ENCODE measurements at regions not wholly inside any gene's neighbourhood (a gene's known extent, or its start where the extent isn't known, plus 50 kb on each side); places are given as distances from the start of the nearest gene placed in this dataset.

DNA sequence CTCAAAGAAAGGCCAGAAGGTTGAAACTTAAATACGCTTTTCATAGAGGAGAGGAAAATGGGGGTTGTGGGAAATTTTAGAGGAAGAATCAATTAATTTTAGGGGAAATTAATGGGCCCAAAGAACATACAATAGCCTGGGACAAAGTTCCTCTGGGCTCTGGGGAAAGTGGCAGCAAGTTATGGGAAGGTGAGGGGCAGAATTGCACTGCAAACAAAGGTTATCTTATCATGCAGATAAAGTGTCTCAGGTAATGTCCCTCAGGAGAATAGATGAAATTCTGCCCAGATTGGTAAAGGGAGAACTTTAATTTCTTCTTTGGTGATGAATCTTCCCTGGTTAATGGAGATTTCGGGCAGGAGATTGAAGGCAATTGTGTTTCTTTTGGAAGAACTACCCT lies 326.1 kb upstream of the SLC24A2 start:
- no peaks in the 10 kb centered on the region for H3K79me2 ChIP-seq (ENCODE audit: low read depth)
- Mint-ChIP-seq H3K27ac (no peak overlapping the region), H3K4me3 (no peak overlapping the region), H3K27me3 (ENCODE audit: insufficient read depth, low read depth) (no peaks in the 10 kb centered on the region), H3K9me3 (peaks cover 11% of the 10 kb centered on the region), H3K36me3 (no peaks in the 10 kb centered on the region), H3K4me1 (no peaks in the 10 kb centered on the region)
- H3K27ac ChIP-seq: no peak overlapping the region
- H3K4me1 ChIP-seq: peaks cover 10% of the 10 kb centered on the region
- H3K4me3 ChIP-seq: no peak overlapping the region
- no peaks in the 10 kb centered on the region for H3K9me3 ChIP-seq (ENCODE audit: low read depth)
- TF ChIP-seq, protein P1, sequence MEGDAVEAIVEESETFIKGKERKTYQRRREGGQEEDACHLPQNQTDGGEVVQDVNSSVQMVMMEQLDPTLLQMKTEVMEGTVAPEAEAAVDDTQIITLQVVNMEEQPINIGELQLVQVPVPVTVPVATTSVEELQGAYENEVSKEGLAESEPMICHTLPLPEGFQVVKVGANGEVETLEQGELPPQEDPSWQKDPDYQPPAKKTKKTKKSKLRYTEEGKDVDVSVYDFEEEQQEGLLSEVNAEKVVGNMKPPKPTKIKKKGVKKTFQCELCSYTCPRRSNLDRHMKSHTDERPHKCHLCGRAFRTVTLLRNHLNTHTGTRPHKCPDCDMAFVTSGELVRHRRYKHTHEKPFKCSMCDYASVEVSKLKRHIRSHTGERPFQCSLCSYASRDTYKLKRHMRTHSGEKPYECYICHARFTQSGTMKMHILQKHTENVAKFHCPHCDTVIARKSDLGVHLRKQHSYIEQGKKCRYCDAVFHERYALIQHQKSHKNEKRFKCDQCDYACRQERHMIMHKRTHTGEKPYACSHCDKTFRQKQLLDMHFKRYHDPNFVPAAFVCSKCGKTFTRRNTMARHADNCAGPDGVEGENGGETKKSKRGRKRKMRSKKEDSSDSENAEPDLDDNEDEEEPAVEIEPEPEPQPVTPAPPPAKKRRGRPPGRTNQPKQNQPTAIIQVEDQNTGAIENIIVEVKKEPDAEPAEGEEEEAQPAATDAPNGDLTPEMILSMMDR (IDR thresholded peaks at IDR 0.05): no peak
- no peak for TF ChIP-seq EZH2phosphoT487 (IDR thresholded peaks at IDR 0.05)
- no peak for TF ChIP-seq EZH2 (IDR thresholded peaks at IDR 0.05)
- no peak for DNase-seq (ENCODE audit: low spot score)
- no peaks in the 10 kb centered on the region for H3F3A ChIP-seq (ENCODE audit: low read depth)
- H3K4me2 ChIP-seq: no peak overlapping the region
- H3K27me3 ChIP-seq: no peaks in the 10 kb centered on the region
- H3K9ac ChIP-seq: no peak overlapping the region
- H2AFZ ChIP-seq (replicated peaks): no peak overlapping the region
- no peaks in the 10 kb centered on the region for H3K36me3 ChIP-seq
- no peaks in the 10 kb centered on the region for H4K20me1 ChIP-seq (ENCODE audit: low read depth)

DNA sequence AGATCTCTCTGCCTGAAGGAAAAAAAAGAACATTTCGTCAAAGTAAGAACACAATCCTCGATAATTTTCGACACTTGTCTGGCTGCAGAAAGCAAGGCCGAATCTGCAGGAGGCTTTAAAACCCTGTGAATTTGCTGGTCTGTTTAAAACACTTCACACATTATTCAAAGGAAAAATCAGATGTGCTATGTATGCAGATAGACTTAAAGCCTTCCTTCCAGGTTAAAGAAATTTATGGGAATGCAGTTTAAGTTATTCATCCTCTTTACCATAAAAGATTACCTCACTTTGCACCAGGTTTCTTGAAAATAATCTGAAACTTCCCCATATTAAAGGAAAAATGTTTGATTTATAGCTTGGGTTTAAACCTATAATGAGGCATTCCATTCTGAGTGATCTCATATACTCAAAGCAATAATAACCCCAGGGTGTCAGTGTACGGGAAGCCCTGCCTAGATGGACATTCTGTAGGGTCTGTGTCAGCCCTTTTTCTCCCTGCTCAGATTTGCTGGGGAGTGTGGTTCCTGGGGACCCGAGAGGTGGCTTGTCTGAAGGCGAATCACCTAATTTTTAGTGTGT lies 323.5 kb upstream of the SLC24A2 start:
- Histone ChIP-seq H3K36me3 (no peaks in the 10 kb centered on the region), H3K4me1 (peaks cover 10% of the 10 kb centered on the region), H3K27me3 (no peaks in the 10 kb centered on the region), H3K4me3 (no peak overlapping the region), H3K79me2 (ENCODE audit: low read depth) (no peaks in the 10 kb centered on the region), H3F3A (ENCODE audit: low read depth) (no peaks in the 10 kb centered on the region), H3K9me3 (ENCODE audit: low read depth) (no peaks in the 10 kb centered on the region), H3K4me2 (no peak overlapping the region), H3K27ac (no peak overlapping the region), H2AFZ (replicated peaks) (no peak overlapping the region), H3K9ac (no peak overlapping the region), H4K20me1 (ENCODE audit: low read depth) (no peaks in the 10 kb centered on the region)
- H3K4me3 Mint-ChIP-seq: no peak overlapping the region
- no peaks in the 10 kb centered on the region for H3K36me3 Mint-ChIP-seq
- no peak for TF ChIP-seq EZH2phosphoT487 (IDR thresholded peaks at IDR 0.05)
- TF ChIP-seq EZH2 (IDR thresholded peaks at IDR 0.05): no peak
- TF ChIP-seq, protein P1 (IDR thresholded peaks at IDR 0.05): no peak
- H3K27me3 Mint-ChIP-seq (ENCODE audit: insufficient read depth, low read depth): no peaks in the 10 kb centered on the region
- peaks cover 11% of the 10 kb centered on the region for H3K9me3 Mint-ChIP-seq
- no peak for DNase-seq (ENCODE audit: low spot score)
- H3K4me1 Mint-ChIP-seq: no peaks in the 10 kb centered on the region
- no peak overlapping the region for H3K27ac Mint-ChIP-seq

DNA sequence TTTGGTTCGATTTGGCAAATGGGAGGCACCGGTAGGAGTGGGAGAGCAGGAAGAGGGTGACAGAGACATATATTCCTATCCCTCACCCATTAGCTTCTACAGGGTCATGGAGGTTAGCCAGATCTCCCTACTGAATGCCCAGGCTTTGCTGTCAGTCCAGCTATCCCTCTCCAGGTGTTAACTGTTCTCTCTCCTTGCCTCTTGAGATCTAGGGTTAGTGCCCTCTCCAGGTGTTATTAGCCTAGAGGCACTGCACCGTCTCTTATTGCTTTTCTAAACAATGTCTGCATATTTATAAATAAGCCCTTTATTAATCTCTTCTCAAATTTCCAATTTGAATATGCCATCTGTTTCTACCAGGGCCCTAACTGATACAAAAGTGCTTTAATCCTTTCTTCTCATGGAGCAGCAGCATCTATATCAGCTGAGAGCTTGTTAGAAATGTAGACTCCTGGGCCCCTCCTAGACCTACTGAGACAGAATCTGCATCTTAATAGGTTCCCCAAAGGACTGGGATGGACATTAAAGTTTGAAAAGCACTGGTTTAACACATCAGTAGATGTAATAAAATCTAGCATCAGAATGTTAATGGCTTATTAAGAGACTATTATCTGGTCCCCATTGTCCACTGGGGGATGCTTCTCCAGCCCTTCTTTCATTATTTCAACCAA lies 322.5 kb upstream of the SLC24A2 start:
- DNase-seq (ENCODE audit: low spot score): no peak

More for the DNA sequence above, 322.5 kb upstream of the SLC24A2 start:
- Mint-ChIP-seq H3K4me1 (no peaks in the 10 kb centered on the region), H3K36me3 (no peaks in the 10 kb centered on the region), H3K4me3 (no peak overlapping the region), H3K9me3 (peaks cover 11% of the 10 kb centered on the region), H3K27me3 (ENCODE audit: insufficient read depth, low read depth) (no peaks in the 10 kb centered on the region), H3K27ac (no peak overlapping the region)
- no peak overlapping the region for H3K27ac ChIP-seq
- H3K36me3 ChIP-seq: no peaks in the 10 kb centered on the region
- H3F3A ChIP-seq (ENCODE audit: low read depth): no peaks in the 10 kb centered on the region
- H3K4me2 ChIP-seq: no peak overlapping the region
- no peaks in the 10 kb centered on the region for H4K20me1 ChIP-seq (ENCODE audit: low read depth)
- H3K9ac ChIP-seq: no peak overlapping the region
- H3K27me3 ChIP-seq: no peaks in the 10 kb centered on the region
- H2AFZ ChIP-seq (replicated peaks): no peak overlapping the region
- no peaks in the 10 kb centered on the region for H3K9me3 ChIP-seq (ENCODE audit: low read depth)
- H3K79me2 ChIP-seq (ENCODE audit: low read depth): no peaks in the 10 kb centered on the region
- no peak for TF ChIP-seq EZH2phosphoT487 (IDR thresholded peaks at IDR 0.05)
- TF ChIP-seq EZH2 (IDR thresholded peaks at IDR 0.05): no peak
- TF ChIP-seq, protein P1 (IDR thresholded peaks at IDR 0.05): no peak
- peaks cover 10% of the 10 kb centered on the region for H3K4me1 ChIP-seq
- H3K4me3 ChIP-seq: no peak overlapping the region

All from neural progenitor cell (in vitro differentiated cells).